ENCODE measurements at regions not wholly inside any gene's neighbourhood (a gene's known extent, or its start where the extent isn't known, plus 50 kb on each side); places are given as distances from the start of the nearest gene placed in this dataset.

GRCh38 chr3:70702132-70702531 is 389.7 kb upstream of the MDFIC2 start:
- no peak for TF ChIP-seq CTCF (conservative IDR thresholded peaks at IDR 0.05 in 1 of 2, IDR thresholded peaks at IDR 0.05 in 1 of 2; ENCODE audit: extremely low read depth in 1 of 2, insufficient read depth in 1 of 2, low read depth in 1 of 2, low read length in 2 of 2)
- no peak for TF ChIP-seq EZH2 (IDR thresholded peaks at IDR 0.05; ENCODE audit: borderline replicate concordance, low read length)

Data from mammary epithelial cell (primary cell).